AG04450 (cell line): ENCODE measurements at regions not wholly inside any gene's neighbourhood (a gene's known extent, or its start where the extent isn't known, plus 50 kb on each side); places are given as distances from the start of the nearest gene placed in this dataset.

Experiments used
- CTCF ChIA-PET: fragments of 300-600, 350-600 bp; formaldehyde crosslinking; extraction: SDS; loops from one replicate; lab custom pipeline; 2022; ENCODE audit warnings: antibody characterized with exemption, inconsistent platforms; lab: Charles Lee
- POLR2A ChIA-PET: fragments of 350-600 bp; formaldehyde crosslinking; extraction: SDS; loops from one replicate; lab custom pipeline; 2021; ENCODE audit warnings: antibody characterized with exemption, inconsistent platforms; lab: Yijun Ruan, JAX
- DNase-seq: peaks from one replicate; pipeline ENCODE4 v3.0.0-alpha.2; 2011; ENCODE audit warnings: low read depth, low spot score
- H3K27ac ChIP-seq: one replicate; pipeline ENCODE4 v1.5.1; 2012; ENCODE audit warnings: low read depth, low read length, control low read depth
- H3K27me3 ChIP-seq: one replicate; pipeline ENCODE4 v1.6.0; 2012; ENCODE audit warnings: low read length; ENCODE audit not compliant: control insufficient read depth, insufficient read depth
- H3K4me3 ChIP-seq: 2 replicates; pipeline ENCODE4 v1.5.1; 2011; ENCODE audit warnings: mild to moderate bottlenecking, low read depth, low read length, control low read depth
- H3K9me3 ChIP-seq: 2 replicates; pipeline ENCODE4 v1.5.1; 2012; ENCODE audit warnings: low read length; ENCODE audit not compliant: control insufficient read depth, insufficient read depth
- CTCF ChIP-seq: IDR thresholded peaks from 2 replicates; pipeline ENCODE4 v1.5.1; 2011; ENCODE audit warnings: low read depth, low read length, control low read depth, inconsistent platforms

GRCh38 chr1:189369612-189370011 lies 1108.1 kb downstream of the BRINP3 start:
- H3K27ac ChIP-seq: no peak overlapping the region
- TF ChIP-seq CTCF: no peak
- no peaks in the 10 kb centered on the region for H3K27me3 ChIP-seq
- no peak for DNase-seq
- POLR2A ChIA-PET: no interaction called here
- CTCF ChIA-PET: no interaction called here
- no peaks in the 10 kb centered on the region for H3K9me3 ChIP-seq
- no peak overlapping the region for H3K4me3 ChIP-seq

- no peaks in the 10 kb centered on the region for H3K27me3 ChIP-seq
- no peak overlapping the region for H3K4me3 ChIP-seq
- TF ChIP-seq CTCF: no peak
- POLR2A ChIA-PET: no interaction called here
- no peak for DNase-seq
- H3K9me3 ChIP-seq: no peaks in the 10 kb centered on the region
- CTCF ChIA-PET: no interaction called here
- H3K27ac ChIP-seq: no peak overlapping the region
These were observed 1102.8 kb downstream of the BRINP3 start for GRCh38 chr1:189374816-189375215.

- Histone ChIP-seq H3K27ac (no peak overlapping the region), H3K27me3 (no peaks in the 10 kb centered on the region), H3K4me3 (no peak overlapping the region), H3K9me3 (no peaks in the 10 kb centered on the region)
- ChIA-PET CTCF (no interaction called here), POLR2A (no interaction called here)
- no peak for TF ChIP-seq CTCF
- no peak for DNase-seq
These were observed 1072.2 kb downstream of the BRINP3 start for GRCh38 chr1:189405419-189405818.

- no peak for TF ChIP-seq CTCF
- Histone ChIP-seq H3K9me3 (no peaks in the 10 kb centered on the region), H3K4me3 (no peak overlapping the region), H3K27ac (no peak overlapping the region), H3K27me3 (no peaks in the 10 kb centered on the region)
- CTCF ChIA-PET: interaction anchor here (0.6 kb wide), 1 partner anchor 1312 kb away, joined by 3 read pairs; no protein-coding TSS in a partner anchor
- no peak for DNase-seq
- POLR2A ChIA-PET: no interaction called here
These were observed 1067.9 kb downstream of the BRINP3 start for GRCh38 chr1:189409774-189410173.

GRCh38 chr1:189424746-189425331 lies 1052.8 kb downstream of the BRINP3 start:
- DNase-seq: no peak
- POLR2A ChIA-PET: no interaction called here
- TF ChIP-seq CTCF: no peak
- H3K27ac ChIP-seq: no peak overlapping the region
- no peaks in the 10 kb centered on the region for H3K27me3 ChIP-seq
- no peaks in the 10 kb centered on the region for H3K9me3 ChIP-seq
- CTCF ChIA-PET: no interaction called here
- H3K4me3 ChIP-seq: no peak overlapping the region
